SK-N-MC (cell line): ENCODE measurements at regions not wholly inside any gene's neighbourhood (a gene's known extent, or its start where the extent isn't known, plus 50 kb on each side); places are given as distances from the start of the nearest gene placed in this dataset.

Source experiments
- EZH2 ChIP-seq: fragments of 200-600 bp; sonication (generic); IDR thresholded peaks from one replicate; pipeline ENCODE4 v1.6.1; 2017; ENCODE audit warnings: antibody characterized with exemption
- FOXP2 ChIP-seq: optimal IDR thresholded peaks from 2 replicates; pipeline ENCODE3; 2011; ENCODE audit warnings: mild to moderate bottlenecking, moderate library complexity; ENCODE audit not compliant: insufficient read depth; ENCODE audit errors: extremely low read length, control extremely low read depth
- POLR2AphosphoS5 ChIP-seq: IDR thresholded peaks from 2 replicates; pipeline ENCODE4 v1.6.1; 2012; ENCODE audit warnings: mild to moderate bottlenecking, low read depth, low read length, borderline replicate concordance

- TF ChIP-seq EZH2 (no peak), POLR2AphosphoS5 (no peak), FOXP2 (no peak)
These were observed 198.7 kb downstream of the AHR start for GRCh38 chr7:17497136-17497535.
